Body of pancreas (tissue), 4 donors: ENCODE measurements at regions not wholly inside any gene's neighbourhood (a gene's known extent, or its start where the extent isn't known, plus 50 kb on each side); places are given as distances from the start of the nearest gene placed in this dataset.

Source experiments
- CTCF ChIP-seq, 7 experiments: fragments of 450-650 bp in 4 of 7; fragments of 200-600 bp in 3 of 7; sonication (generic) in 3 of 7; IDR thresholded peaks; one replicate each; pipeline ENCODE4 v1.5.1; 2016 to 2019; ENCODE audit warnings: antibody characterized with exemption in 7 of 7
- POLR2A ChIP-seq, 3 donors: fragments of 450-650 bp; IDR thresholded peaks; one replicate each; pipeline ENCODE4 v1.6.1; 2016; ENCODE audit warnings: antibody characterized with exemption in 3 of 3, mild to moderate bottlenecking in 2 of 3

GRCh38 chrX:40831750-40832149 is 96.4 kb upstream of the MED14 start:
- TF ChIP-seq CTCF (IDR thresholded peaks at IDR 0.05): no peak
- no peak for TF ChIP-seq POLR2A (IDR thresholded peaks at IDR 0.05)
